GM23338 (cell line): ENCODE measurements at regions not wholly inside any gene's neighbourhood (a gene's known extent, or its start where the extent isn't known, plus 50 kb on each side); places are given as distances from the start of the nearest gene placed in this dataset.

Experiments
- ATAC-seq: fragments of 200-7000 bp; cut with Tn5 transposase; 3 replicates; pipeline ENCODE4 v1.9.1; 2020
- DNase-seq: peaks from one replicate; pipeline ENCODE4 v3.0.0-alpha.2; 2015; ENCODE audit warnings: low spot score
- H2AFZ ChIP-seq: fragments of 200-600 bp; sonication (generic); 2 replicates; pipeline ENCODE4 v1.8.0; 2016; ENCODE audit warnings: antibody characterized with exemption, mild to moderate bottlenecking, moderate library complexity
- H3F3A ChIP-seq: fragments of 200-600 bp; sonication (generic); replicated peaks from 2 replicates; pipeline ENCODE4 v1.8.0; 2017; ENCODE audit warnings: antibody characterized with exemption, mixed run types, low read depth
- H3K27ac ChIP-seq: fragments of 200-600 bp; sonication (generic); 2 replicates; pipeline ENCODE4 v1.6.1; 2016; ENCODE audit warnings: low read depth
- H3K27me3 ChIP-seq: fragments of 200-600 bp; sonication (generic); 2 replicates; pipeline ENCODE4 v1.8.0; 2016; ENCODE audit warnings: mild to moderate bottlenecking, mixed run types, moderate library complexity; ENCODE audit not compliant: insufficient read depth
- H3K36me3 ChIP-seq: fragments of 200-600 bp; sonication (generic); 2 replicates; pipeline ENCODE4 v1.8.0; 2016; ENCODE audit warnings: mild to moderate bottlenecking; ENCODE audit not compliant: insufficient read depth
- H3K4me1 ChIP-seq: fragments of 200-600 bp; sonication (generic); 2 replicates; pipeline ENCODE4 v1.8.0; 2016; ENCODE audit warnings: mild to moderate bottlenecking, moderate library complexity; ENCODE audit not compliant: insufficient read depth
- H3K4me2 ChIP-seq: fragments of 200-600 bp; sonication (generic); 2 replicates; pipeline ENCODE4 v1.7.1; 2017; ENCODE audit warnings: mixed run types
- H3K4me3 ChIP-seq: fragments of 200-600 bp; sonication (generic); 2 replicates; pipeline ENCODE4 v1.6.1; 2016; ENCODE audit warnings: mixed run types
- H3K79me2 ChIP-seq: fragments of 200-600 bp; sonication (generic); replicated peaks from 2 replicates; pipeline ENCODE4 v1.8.0; 2017; ENCODE audit warnings: mild to moderate bottlenecking; ENCODE audit not compliant: insufficient read depth
- H3K9me2 ChIP-seq: fragments of 200-600 bp; sonication (generic); 2 replicates; pipeline ENCODE4 v1.8.0; 2017; ENCODE audit not compliant: insufficient read depth
- H4K20me1 ChIP-seq: fragments of 200-600 bp; sonication (generic); replicated peaks from 2 replicates; pipeline ENCODE4 v1.8.0; 2017; ENCODE audit warnings: mild to moderate bottlenecking; ENCODE audit not compliant: insufficient read depth
- H3K27ac Mint-ChIP-seq: 2 replicates; pipeline ENCODE4 v1.8.0; 2020; ENCODE audit warnings: inconsistent platforms, mild to moderate bottlenecking, moderate library complexity, mixed read lengths
- H3K27me3 Mint-ChIP-seq: 3 replicates; pipeline ENCODE4 v1.8.0; 2022; ENCODE audit warnings: low read depth, mild to moderate bottlenecking, moderate library complexity, mixed read lengths, inconsistent platforms; ENCODE audit not compliant: insufficient read depth, poor library complexity
- H3K36me3 Mint-ChIP-seq: 3 replicates; pipeline ENCODE4 v1.8.0; 2021; ENCODE audit warnings: low read depth, mild to moderate bottlenecking, inconsistent platforms, moderate library complexity, mixed read lengths
- H3K4me1 Mint-ChIP-seq: 3 replicates; pipeline ENCODE4 v1.8.0; 2020; ENCODE audit warnings: mild to moderate bottlenecking, inconsistent platforms, mixed read lengths
- H3K4me3 Mint-ChIP-seq: 3 replicates; pipeline ENCODE4 v1.8.0; 2021; ENCODE audit warnings: moderate library complexity, mild to moderate bottlenecking, inconsistent platforms, mixed read lengths
- H3K9me3 Mint-ChIP-seq: 3 replicates; pipeline ENCODE4 v1.8.0; 2020; ENCODE audit warnings: moderate library complexity, mild to moderate bottlenecking, inconsistent platforms, mixed read lengths
- CREB1 ChIP-seq: fragments of 250-450 bp; sonication (Bioruptor Pico); IDR thresholded peaks from 2 replicates; pipeline ENCODE4 v1.5.0; 2020; ENCODE audit warnings: low read depth, mild to moderate bottlenecking, moderate library complexity
- CTCF ChIP-seq, 2 experiments: fragments of 200-600 bp in 1 of 2; sonication (generic) in 1 of 2; conservative IDR thresholded peaks; 2 replicates each; pipeline versions ENCODE4 v1.5.1 to v1.6.1; 2016 to 2017; ENCODE audit warnings: antibody characterized with exemption in 2 of 2, low read depth in 2 of 2, mild to moderate bottlenecking in 2 of 2, moderate library complexity in 1 of 2
- ETS1 ChIP-seq: IDR thresholded peaks from 2 replicates; pipeline ENCODE4 v1.6.1; 2016; ENCODE audit warnings: antibody characterized with exemption
- EZH2 ChIP-seq: fragments of 200-600 bp; sonication (generic); IDR thresholded peaks from one replicate; pipeline ENCODE4 v1.8.0; 2017; ENCODE audit warnings: antibody characterized with exemption, mild to moderate bottlenecking, low read depth; ENCODE audit not compliant: unreplicated experiment
- EZH2phosphoT487 ChIP-seq: fragments of 200-600 bp; sonication (generic); IDR thresholded peaks from one replicate; pipeline ENCODE4 v1.8.1; 2018; ENCODE audit warnings: antibody characterized with exemption; ENCODE audit not compliant: unreplicated experiment
- JUNB ChIP-seq: IDR thresholded peaks from one replicate; pipeline ENCODE4 v1.6.1; 2016; ENCODE audit warnings: antibody characterized with exemption; ENCODE audit not compliant: unreplicated experiment
- NANOG ChIP-seq: IDR thresholded peaks from 2 replicates; pipeline ENCODE4 v1.6.1; 2016; ENCODE audit warnings: antibody characterized with exemption, borderline replicate concordance
- POLR2AphosphoS5 ChIP-seq: IDR thresholded peaks from 2 replicates; pipeline ENCODE4 v1.6.1; 2016; ENCODE audit warnings: antibody characterized with exemption, low read depth
- REST ChIP-seq: IDR thresholded peaks from one replicate; pipeline ENCODE4 v1.6.1; 2018; ENCODE audit warnings: antibody characterized with exemption; ENCODE audit not compliant: unreplicated experiment
- STAT1 ChIP-seq: IDR thresholded peaks from one replicate; pipeline ENCODE4 v1.6.1; 2016; ENCODE audit warnings: antibody characterized with exemption; ENCODE audit not compliant: unreplicated experiment
- ZNF114 ChIP-seq: fragments of 250-450 bp; sonication (Bioruptor Pico); IDR thresholded peaks from 2 replicates; pipeline ENCODE4 v1.5.0; 2020; ENCODE audit warnings: mild to moderate bottlenecking, moderate library complexity
- ZNF331 ChIP-seq: fragments of 250-450 bp; sonication (Bioruptor Pico); IDR thresholded peaks from 2 replicates; pipeline ENCODE4 v1.5.0; 2020; ENCODE audit warnings: low read depth, mild to moderate bottlenecking, moderate library complexity
- ZNF462 ChIP-seq: fragments of 250-450 bp; sonication (Bioruptor Pico); IDR thresholded peaks from 2 replicates; pipeline ENCODE4 v1.5.0; 2020; ENCODE audit warnings: mild to moderate bottlenecking, moderate library complexity

GRCh38 chr4:23733476-23733875 lies 156.4 kb downstream of the PPARGC1A start:
- Histone ChIP-seq H3K79me2 (no peaks in the 10 kb centered on the region), H3K27me3 (no peaks in the 10 kb centered on the region), H3K4me2 (no peak overlapping the region), H3F3A (no peaks in the 10 kb centered on the region), H4K20me1 (no peaks in the 10 kb centered on the region), H3K36me3 (no peaks in the 10 kb centered on the region), H2AFZ (no peak overlapping the region), H3K4me1 (peaks cover 13% of the 10 kb centered on the region), H3K27ac (no peak overlapping the region), H3K4me3 (no peak overlapping the region), H3K9me2 (peaks cover 27% of the 10 kb centered on the region)
- H3K9me3 Mint-ChIP-seq: no peaks in the 10 kb centered on the region; the same call in 2 of the 3 replicates
- TF ChIP-seq CREB1 (CRISPR knock-in tag) (no peak), STAT1 (no peak), POLR2AphosphoS5 (no peak), JUNB (no peak), NANOG (no peak), REST (no peak), ZNF114 (CRISPR knock-in tag) (no peak), ZNF462 (CRISPR knock-in tag) (no peak), ZNF331 (no peak), EZH2phosphoT487 (no peak), CTCF (conservative IDR thresholded peaks at IDR 0.05; ENCODE audit: low read depth in 2 of 2) (no peak), EZH2 (no peak), ETS1 (no peak)
- H3K36me3 Mint-ChIP-seq: no peaks in the 10 kb centered on the region
- H3K4me1 Mint-ChIP-seq: peaks cover 13% of the 10 kb centered on the region
- H3K4me3 Mint-ChIP-seq: no peak overlapping the region
- no peak overlapping the region for H3K27ac Mint-ChIP-seq
- DNase-seq (no peak), ATAC-seq (no peak)
- H3K27me3 Mint-ChIP-seq: no peaks in the 10 kb centered on the region
